DMS153 (cell line): ENCODE measurements at regions not wholly inside any gene's neighbourhood (a gene's known extent, or its start where the extent isn't known, plus 50 kb on each side); places are given as distances from the start of the nearest gene placed in this dataset.
"Not testable (repeated sequence)": the region's sequence is repeated elsewhere in the genome, so short reads cannot be mapped to it uniquely, and the experiment has no call there.

Experiments
- DNase-seq: peaks from one replicate; lab custom pipeline; 2025; lab: John Stamatoyannopoulos, UW

DNA sequence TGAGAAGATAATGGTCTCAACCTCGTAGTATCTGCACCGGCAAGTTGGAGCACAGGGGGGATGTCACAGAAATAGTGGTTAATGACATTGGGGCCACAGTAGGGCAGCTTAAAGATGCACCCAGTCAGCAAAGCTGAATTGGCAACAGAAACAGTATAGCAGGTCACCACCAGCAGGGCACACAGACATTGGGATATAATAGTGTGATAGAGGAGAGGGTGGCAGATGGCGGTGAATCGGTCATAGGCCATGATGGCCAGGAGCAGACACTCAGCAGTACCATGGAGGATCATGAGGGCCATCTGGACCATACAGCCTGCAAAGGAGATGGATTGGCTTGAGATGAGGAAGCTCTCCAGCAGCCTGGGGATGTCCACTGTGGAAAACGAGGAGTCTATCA is 106.0 kb upstream of the OR9Q1 start:
- no peak for DNase-seq

DNA sequence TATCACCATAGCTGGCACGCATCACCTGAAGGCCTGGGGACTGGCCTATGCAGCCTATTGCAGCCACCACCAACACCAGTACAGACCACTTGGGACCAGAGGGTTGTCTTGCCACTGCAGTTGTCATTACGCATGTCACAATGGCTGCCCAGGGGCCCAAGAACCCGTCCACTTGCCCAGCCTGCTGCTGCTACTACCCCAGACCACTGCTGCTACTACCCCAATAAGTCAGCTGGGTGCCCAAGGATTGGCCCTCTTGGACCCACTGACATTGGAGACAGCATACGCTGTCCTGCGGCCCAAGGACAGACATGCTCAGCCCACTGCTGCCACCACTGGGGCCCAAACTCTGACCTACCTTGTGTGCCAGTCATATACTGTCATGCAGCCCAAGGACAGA is 102.7 kb upstream of the OR9Q1 start:
- DNase-seq = no peak

DNA sequence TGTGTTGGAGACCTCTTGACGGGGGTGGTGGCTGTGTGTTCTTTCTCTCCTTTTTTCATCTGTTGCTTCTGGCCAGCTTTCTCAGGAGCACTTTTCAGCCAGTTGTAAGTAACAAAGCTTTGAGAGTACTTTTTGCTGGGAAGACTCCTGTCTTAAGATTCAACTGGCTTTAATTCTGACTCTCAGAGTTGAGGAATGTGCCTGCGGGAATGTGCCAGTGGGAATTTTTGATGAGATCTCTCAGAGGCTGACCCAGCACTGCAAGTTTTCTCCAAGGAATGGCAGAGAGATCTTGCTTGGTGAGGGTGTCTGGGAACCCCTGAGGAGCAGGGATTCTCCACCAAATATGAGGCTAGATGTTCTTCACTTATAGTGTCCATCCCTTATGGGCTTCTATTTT is 91.6 kb upstream of the OR9Q1 start:
- DNase-seq = no peak

DNA sequence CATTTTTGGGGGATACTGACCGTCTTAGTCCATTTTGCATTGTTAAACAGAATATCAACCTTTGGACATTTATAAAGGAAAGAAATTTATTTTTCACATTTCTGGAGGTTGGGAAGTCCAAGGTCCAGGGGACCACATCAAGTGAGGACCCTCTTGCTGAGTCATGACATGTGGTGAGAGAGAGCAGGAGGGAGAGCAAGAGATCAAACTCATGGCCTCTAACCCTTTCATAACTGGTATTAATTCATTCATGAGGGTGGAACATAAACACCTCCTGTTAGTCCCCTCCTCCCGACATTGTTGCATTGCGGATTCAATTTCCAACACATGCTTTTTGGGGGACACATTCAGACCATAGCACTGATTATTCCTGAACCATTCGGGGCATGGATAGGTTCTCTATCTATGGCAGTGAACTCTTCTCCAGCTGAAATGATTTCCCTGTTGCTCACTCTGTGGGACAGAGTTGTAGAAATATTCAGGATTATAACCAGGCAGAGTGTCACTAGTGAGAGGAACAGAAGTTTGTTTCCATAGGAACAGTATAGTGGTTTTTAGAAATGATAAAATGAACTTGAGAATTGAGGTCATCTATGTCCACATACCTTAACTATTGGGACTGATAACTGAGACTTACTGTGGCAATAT is 88.2 kb upstream of the OR9Q1 start:
- no peak for DNase-seq

GRCh38 chr11:57936050-57936418 is 87.6 kb upstream of the OR9Q1 start:
- DNase-seq = no peak

DNA sequence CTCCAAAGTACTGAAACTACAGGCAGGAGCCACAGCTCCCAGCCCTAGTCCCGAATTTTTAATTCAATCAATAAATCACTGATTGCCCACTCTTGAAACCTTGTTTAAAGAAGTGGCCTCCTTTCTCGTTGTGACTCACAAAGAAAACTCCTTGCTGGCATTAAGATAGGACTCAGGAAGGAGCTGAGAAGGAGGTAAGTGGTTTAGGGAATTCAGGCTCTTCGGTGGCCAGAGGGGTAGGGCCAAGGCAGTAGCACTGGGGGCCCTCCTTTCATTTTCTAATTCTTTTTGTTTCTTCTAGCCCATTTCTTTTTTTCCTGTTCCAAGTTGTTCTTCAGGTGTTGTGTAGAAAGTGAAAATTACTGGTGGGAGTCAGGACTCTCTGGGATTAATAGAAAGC is 86.2 kb upstream of the OR9Q1 start:
- DNase-seq = no peak

DNA sequence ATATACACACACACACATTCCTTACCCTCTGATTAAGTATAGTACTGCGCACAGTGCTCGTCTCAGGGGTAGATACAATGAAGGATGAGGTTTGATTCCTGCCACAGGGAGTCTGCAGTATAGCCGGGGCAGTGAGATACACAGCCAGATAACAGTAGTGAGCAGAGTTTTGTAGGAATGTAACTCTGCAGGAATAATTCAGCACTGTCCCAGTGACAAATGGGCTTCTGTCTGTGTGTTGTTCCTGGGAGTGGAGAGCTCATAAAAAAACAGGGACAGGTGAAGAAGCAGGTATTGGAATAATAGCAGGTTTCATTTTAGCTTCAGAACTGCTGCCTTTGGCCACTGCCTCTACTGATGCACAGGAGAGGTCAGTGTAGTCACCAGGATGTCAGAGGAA is 85.3 kb upstream of the OR9Q1 start:
- no peak for DNase-seq

- no peak for DNase-seq
These were observed 83.5 kb upstream of the OR9Q1 start for GRCh38 chr11:57940044-57940756.

DNA sequence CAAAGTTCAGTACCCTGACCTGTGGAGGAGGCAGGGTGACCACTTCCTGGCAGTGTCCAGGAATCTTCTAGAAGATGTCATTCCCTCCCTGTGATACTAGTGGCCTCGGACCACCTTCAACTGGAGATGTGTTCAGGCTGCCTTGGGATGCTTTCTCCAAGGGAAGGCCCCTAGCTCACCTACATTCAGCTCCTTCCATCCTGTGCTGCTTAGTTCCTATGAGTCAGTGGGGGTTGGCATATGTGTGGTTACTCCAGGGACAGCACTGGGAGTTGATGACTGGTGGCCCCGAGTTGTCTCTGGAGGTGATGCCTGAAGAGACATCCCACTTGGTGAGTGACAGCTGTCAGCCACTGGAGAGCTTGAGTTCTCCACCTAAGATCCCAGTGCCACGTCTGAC is 81.8 kb upstream of the OR9Q1 start:
- no peak for DNase-seq

DNA sequence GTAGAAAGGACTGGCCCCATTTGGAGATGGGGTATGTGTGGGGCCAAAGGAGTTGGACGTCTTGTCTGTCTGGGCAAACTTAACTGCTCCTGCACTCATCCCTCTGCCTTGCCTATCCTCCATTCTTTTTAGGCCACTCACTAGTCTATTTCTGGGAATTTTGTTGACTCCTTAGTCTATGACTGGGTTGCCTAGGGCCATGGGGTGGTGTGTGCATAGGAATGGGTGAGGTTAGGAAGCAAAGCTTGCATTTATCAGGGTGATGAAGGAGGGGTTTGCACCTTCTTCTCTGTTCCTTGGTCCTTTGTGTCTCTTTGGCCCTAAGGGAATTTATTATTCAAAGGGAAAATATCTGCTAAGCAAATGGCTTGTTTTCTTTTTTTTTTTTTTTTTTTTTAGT is 80.9 kb upstream of the OR9Q1 start:
- no peak for DNase-seq

- DNase-seq = not testable (repeated sequence)
These were observed 79.9 kb upstream of the OR9Q1 start for GRCh38 chr11:57943766-57944165.

- no peak for DNase-seq
These were observed 77.1 kb upstream of the OR9Q1 start for GRCh38 chr11:57946628-57947027.

- no peak for DNase-seq
These were observed 59.0 kb upstream of the OR9Q1 start for GRCh38 chr11:57964660-57965059.

DNA sequence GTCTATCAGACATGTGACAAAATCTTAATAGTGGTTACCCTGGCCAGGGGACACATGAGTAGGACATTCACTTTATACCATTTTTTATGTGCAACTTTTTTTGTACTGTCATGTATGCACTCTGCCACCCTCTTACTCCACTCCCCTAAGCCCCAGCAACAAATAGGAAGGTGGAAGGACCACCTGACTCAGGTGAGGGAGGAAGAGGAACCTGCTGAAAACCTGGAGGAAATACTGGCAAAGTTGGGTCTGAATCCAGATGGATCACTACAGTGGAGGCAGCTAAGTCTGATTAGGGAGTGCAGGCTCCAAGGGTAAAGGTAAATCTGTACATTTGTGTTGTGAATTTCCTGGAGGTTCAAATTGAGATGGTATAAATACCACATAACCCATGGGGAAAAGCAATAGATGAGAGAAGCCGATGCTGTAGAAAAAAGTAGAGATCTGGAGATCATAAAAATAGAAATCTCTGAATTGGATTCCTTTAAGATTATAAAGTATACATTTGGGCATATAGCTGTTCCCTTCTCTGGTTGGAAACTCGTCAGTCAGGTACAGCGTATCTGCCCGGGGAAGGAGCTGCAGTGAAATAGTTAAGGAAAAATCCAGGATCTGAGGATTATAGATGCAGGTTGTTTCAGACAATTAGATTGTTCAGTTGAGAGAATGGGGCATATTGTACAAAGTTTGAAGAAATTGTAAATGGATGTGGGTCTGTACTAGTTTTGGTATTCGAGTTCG is 52.2 kb upstream of the OR9Q1 start:
- no peak for DNase-seq

- no peak for DNase-seq
These were observed 51.7 kb upstream of the OR9Q1 start for GRCh38 chr11:57972013-57972367.
